ENCODE measurements at regions not wholly inside any gene's neighbourhood (a gene's known extent, or its start where the extent isn't known, plus 50 kb on each side); places are given as distances from the start of the nearest gene placed in this dataset.

DNA sequence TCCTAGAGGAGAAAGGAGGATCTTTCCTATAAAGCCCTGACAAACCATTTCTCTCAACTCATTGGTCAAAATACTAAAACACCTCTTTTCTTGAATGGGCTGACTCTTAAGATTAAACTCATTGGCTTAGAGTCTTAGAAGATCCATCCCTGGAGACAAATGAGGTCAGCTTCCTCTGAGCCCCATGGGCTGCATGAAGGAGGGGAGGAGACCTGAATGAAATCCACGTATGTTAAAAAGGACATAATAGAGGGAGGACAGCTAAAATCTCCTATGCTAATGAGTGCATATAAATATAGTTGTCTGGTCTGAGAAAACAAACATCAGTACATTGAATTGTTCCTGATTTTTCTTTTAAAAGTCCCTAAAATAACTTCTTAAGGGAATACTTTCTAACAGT lies 255.0 kb downstream of the TBL1XR1 start:
- TF ChIP-seq, protein P1, sequence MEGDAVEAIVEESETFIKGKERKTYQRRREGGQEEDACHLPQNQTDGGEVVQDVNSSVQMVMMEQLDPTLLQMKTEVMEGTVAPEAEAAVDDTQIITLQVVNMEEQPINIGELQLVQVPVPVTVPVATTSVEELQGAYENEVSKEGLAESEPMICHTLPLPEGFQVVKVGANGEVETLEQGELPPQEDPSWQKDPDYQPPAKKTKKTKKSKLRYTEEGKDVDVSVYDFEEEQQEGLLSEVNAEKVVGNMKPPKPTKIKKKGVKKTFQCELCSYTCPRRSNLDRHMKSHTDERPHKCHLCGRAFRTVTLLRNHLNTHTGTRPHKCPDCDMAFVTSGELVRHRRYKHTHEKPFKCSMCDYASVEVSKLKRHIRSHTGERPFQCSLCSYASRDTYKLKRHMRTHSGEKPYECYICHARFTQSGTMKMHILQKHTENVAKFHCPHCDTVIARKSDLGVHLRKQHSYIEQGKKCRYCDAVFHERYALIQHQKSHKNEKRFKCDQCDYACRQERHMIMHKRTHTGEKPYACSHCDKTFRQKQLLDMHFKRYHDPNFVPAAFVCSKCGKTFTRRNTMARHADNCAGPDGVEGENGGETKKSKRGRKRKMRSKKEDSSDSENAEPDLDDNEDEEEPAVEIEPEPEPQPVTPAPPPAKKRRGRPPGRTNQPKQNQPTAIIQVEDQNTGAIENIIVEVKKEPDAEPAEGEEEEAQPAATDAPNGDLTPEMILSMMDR (IDR thresholded peaks at IDR 0.05): no peak
- no peak for TF ChIP-seq POLR2A (IDR thresholded peaks at IDR 0.05)
